GM18507 (cell line): ENCODE measurements at regions not wholly inside any gene's neighbourhood (a gene's known extent, or its start where the extent isn't known, plus 50 kb on each side); places are given as distances from the start of the nearest gene placed in this dataset.

ENCODE experiments used
- DNase-seq: peaks from one replicate; pipeline ENCODE4 v3.0.0; 2011; ENCODE audit warnings: low read depth; ENCODE audit not compliant: insufficient read length; ENCODE audit errors: extremely low spot score
- FAIRE-seq: peaks from 2 replicates; lab custom pipeline; 2011; peaks lifted over from hg19 to GRCh38; lab: Jason Lieb, UNC

DNA sequence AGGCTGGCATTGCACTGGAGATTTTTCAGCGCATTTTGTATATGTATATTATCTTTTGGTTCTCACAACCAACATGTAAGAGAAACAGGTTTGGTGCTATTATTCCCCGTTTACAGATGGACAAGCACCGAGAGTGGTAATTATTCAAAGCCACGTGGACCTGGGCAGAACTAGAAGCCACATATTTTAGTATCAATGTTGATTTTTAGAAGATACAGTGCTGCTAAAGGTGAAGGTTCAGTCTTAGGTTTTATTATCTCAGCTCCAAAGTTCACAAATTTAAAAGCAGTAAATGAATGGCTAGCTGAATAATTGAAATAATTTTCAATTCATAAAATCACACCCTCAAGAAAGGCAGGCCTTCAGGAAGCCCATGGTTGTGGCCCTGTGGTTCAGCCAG is 400.6 kb upstream of the ID2 start:
- DNase-seq = no peak
- FAIRE-seq = no peak

DNA sequence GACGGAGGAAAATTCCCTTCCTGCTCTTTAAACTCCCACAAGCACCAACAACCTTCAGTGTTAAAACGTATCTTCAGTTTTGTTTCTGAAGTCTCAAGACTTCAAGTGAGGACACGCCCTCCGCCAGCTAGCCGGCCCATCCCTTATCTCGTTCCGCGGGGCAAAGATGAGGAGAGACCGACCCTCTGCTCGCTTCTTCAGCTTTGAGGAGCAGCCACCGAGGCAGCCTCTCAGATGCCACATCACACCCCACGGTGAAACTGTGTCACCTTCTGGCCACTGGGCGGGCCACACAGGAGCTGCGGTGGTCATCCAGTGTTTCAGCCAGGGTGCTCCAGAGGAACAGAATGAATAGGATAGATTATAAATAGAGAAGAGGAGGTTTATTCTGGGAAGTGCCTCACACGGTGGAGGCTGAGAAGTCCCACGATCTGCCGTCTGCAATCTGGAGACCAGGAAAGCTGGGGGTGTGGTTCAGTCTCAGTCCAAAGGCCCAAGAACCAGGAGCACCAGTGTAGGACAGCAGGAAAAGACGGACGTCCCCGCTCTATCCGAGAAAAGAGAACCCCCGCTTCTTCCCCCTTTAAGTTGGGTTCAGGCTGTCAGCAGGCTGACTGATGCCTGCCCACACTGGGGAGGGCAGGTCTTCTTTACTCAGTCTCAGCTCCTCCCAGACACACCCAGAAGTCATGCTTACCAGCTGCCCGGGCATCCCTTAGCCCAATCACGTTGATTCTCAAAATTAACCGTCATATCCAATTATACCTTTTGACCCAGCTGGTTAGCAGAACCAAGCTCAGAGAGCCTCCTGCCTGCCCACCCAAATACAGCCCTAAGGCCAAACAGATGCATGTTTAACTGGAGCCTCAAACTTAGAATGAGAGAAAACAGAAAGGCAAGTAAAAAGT is 399.7 kb upstream of the ID2 start:
- FAIRE-seq (no peak), DNase-seq (no peak)

DNA sequence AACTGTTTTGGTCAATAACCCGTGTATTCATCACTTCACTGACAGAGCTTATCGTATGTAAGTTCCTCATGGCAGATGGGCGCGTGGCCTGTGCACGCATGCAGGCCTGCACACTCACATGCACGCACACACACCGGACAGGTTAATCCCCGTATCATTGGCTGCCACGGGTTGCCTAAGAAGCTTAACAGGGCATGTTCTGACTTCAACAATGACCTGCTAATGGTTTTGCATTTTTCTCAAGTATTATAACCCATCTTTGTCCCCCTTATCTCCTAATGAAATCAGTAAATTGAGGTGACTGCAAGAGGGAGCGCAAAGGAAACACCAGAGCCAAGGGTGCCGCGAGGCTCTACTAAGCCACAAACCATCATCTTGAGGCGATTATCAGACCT is 399.0 kb upstream of the ID2 start:
- no peak for DNase-seq
- no peak for FAIRE-seq

DNA sequence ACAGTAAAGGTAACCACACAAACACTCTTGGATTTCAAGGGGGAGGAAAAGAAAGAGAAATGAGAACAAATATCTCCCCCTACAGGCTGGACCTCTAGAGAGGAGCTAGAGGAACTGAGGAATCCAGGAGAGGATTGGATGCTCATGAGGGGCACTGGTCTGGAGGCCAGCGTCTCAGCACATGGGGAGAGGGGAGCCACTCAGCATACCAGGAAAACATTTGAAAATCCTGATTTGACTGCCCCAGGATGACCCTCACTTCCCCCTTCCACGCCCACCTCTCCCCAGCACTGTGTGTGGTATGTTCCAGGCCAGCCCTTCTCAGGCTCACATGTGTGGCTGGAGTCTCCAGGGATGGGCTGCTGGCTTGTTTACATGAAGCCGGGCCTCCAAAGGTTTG is 396.8 kb upstream of the ID2 start:
- DNase-seq (no peak), FAIRE-seq (peak; percentile 9)

DNA sequence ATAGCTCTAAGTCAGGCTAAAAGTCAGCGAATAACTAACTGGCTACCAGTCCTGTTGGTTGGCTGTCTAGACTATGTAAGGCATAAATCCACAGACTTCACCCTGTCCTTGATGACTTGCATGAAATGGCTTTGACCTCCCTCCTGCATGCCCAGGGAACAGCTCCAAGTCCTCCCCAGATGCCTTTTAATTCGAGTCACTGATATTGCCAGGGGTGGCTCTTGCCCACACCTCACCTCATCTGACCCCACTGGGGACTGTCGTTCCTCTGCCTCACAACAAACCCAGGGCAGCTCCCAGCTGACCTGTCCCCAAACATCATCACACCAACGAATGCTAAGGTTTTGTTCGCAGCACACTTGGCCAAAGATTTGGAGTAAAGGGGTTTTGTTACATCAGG is 396.0 kb upstream of the ID2 start:
- DNase-seq (no peak), FAIRE-seq (no peak)

DNA sequence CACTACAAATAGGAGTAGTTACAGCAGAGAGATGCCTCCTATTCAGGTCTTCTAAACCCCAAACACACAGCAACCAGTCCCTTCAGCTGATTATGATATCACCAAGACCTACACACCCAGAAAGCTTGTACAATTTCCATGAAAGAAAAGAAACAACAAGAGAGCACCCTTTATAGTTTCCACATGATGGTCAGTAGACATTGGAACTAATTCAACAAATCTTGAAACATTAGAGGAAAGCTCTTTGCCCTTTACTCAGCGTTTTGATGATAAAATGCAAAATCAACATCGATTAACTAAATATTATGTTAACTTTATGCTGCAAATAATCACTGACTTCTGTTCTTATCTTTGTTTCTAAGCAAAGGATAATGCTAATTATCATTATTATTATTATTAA is 393.6 kb upstream of the ID2 start:
- DNase-seq (no peak), FAIRE-seq (no peak)

DNA sequence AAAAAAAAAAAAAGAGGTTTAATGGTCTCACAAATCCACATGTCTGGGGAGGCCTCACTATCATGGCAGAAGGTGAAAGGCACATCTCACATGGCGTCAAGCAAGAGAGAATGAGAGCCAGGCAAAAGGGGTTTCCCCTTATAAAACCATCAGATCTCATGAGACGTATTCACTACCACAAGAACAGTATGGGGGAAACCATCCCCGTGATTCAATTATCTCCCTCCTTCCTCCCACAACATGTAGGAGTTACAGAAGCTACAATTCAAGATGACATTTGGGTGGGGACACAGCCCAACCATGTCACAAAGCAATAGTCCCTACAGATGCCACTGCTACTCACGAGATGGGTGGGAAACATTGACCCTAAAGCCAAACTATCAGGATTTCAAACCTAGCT is 392.7 kb upstream of the ID2 start:
- DNase-seq = no peak
- no peak for FAIRE-seq

DNA sequence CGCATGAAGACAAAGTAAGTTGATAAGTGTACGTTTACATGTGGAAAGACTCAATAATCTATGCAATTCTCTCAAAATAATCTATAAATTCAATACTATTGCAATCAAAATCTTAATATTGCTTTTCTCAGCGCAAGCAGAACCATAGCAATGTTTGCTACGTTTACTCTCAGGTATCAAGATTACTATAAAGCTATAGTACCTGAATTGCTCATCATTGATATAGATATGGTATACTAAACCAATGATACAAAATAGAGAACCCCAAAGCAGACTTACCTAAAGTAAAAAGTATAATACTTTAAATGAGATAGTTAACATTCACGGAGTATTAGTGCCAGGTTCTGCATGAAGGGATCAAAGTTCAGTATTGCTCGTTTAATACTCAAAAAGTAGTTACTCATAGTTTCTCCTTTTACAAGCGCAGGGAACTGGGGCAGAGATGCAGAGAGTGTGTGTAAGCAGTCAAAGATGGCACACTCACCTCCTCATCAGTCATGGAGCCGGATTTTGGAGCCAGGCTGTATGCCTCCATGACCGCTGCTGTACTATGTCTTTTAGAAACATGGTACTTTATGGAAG is 391.0 kb upstream of the ID2 start:
- no peak for FAIRE-seq
- no peak for DNase-seq

DNA sequence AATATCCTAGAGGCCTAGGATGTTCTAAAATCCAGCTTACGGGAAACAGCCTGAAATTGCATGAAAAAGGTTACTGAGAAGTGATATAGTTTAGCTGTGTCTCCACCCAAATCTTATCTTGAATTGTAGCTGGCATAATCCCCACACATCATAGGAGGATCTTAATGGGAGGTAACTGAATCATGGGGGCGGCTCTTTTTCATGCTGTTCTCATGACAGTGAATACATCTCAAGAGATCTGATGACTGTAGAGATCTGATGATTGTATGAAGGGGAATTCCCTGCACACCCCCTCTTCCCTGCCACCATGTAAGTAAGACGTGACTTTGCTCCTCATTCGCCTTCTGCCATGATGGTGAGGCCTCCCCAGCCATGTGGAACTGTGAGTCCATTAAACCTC is 385.6 kb upstream of the ID2 start:
- FAIRE-seq (no peak), DNase-seq (no peak)

DNA sequence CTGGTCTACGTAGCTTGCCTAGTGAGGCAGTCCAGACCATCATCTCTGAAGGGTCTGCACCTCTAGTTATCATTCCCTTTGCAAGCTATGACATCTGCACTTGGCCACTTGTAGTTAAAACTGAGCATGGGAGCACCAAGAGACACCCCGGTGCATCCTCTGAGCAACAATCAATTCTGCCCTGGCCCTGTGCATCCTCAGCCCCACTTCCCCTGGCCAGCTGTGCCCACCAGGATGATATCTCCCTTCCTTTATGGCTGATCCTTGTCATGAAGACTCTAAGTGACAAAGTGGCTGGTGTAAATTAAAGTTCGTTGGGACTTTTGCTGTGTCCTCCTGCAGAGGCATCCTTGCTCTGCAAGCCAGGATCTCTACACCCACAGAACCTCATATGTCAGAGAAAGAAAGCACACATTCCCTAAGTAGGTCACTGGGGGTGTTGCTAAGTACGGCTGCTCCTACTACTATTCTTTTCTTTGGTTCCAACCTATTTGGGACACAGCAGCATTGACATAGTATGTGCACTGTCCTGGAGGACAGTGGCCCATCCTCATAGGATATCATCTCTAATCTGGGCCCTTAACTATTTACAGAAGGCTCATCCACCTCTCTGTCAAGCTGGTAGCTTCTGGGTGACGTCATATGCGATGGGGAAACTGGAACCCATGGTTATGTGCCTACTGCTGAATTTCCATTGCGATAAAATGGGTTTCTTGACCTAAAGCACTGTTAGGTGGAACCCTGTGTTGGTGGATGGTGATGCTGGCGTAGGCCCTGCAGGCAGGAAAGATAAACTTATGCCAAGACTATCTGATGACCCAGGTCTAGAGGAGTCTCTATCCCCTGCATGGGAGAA is 384.3 kb upstream of the ID2 start:
- FAIRE-seq = no peak
- DNase-seq = no peak

DNA sequence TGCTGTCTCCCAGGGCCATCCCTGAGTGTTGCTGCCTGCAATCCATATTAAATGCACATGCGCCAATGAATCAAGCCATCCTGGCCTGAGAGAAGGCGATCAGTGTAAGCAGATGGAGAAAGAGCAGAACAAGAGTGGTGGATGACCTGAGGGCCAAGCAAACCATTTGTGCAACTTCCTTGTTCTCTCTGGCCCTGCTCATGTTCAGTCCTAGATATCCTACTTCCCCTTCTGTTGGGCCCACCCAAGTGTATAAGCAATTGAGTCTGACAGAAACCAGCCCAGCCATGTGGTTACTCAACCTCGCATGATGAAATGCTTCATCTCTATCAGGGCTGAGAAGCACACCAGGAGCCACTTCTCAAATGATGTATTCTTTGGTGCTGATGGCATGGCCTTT is 383.1 kb upstream of the ID2 start:
- FAIRE-seq = no peak
- DNase-seq = no peak

DNA sequence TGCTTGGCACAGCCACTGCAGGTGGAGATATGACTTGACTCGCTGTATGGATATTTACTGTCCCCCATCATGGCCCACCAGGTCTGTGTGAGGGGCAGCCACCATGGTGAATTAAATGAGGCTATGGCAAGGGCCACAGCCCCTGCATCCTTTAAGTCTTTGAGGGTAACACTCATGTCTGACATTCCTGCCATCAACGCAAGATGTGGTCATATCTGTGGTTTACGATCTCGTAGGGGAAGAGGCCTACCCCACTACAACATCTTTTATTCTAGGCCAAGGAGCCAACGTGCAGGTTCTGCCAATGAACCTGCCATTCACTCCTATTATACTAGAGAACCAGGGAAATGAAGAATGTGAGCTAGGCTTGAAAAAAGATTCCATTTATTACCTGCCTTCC is 381.6 kb upstream of the ID2 start:
- FAIRE-seq (no peak), DNase-seq (no peak)

DNA sequence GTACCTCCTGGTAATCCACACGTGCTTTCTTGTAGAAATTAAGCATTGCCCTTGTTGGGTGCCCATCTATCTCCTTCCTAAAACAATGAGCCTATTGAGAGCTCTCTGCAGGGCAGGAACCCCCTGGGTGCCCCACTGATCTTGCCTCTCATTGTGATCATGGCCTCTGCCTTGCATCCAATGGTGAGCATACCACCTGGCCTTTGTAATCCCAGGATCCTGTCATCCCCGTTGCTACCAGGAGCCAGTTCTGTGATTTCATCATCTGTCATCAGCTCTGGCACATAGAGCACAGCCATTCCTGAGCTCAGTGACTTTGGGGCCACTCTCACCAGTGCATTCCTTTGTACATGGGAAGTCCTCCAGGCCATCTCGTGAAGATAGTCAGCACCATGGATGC is 381.0 kb upstream of the ID2 start:
- DNase-seq (no peak), FAIRE-seq (no peak)

DNA sequence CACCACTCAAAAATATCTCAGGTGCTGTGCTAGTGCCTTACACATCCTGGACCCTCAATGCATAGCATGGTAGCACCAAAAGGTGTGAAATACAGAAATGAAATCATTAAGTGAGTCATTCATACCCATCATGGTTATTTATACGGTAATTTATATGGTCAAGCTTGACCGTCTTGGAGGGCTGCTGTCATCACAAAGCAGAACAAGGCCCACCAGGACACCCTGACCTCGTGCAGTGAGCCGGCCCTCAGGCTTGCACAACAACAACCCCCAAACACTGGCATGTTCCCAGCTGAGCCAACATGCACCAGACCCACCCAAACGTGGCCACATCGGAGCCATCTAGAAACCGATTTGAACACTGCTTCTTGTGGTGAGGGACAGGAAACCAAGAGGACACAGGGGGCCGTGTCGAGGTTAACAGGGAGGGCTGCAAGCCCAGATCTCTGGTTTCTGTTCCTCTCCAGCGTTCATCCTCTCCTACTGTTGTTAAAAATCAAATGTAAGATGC is 378.5 kb upstream of the ID2 start:
- FAIRE-seq = peak; percentile 99

DNA sequence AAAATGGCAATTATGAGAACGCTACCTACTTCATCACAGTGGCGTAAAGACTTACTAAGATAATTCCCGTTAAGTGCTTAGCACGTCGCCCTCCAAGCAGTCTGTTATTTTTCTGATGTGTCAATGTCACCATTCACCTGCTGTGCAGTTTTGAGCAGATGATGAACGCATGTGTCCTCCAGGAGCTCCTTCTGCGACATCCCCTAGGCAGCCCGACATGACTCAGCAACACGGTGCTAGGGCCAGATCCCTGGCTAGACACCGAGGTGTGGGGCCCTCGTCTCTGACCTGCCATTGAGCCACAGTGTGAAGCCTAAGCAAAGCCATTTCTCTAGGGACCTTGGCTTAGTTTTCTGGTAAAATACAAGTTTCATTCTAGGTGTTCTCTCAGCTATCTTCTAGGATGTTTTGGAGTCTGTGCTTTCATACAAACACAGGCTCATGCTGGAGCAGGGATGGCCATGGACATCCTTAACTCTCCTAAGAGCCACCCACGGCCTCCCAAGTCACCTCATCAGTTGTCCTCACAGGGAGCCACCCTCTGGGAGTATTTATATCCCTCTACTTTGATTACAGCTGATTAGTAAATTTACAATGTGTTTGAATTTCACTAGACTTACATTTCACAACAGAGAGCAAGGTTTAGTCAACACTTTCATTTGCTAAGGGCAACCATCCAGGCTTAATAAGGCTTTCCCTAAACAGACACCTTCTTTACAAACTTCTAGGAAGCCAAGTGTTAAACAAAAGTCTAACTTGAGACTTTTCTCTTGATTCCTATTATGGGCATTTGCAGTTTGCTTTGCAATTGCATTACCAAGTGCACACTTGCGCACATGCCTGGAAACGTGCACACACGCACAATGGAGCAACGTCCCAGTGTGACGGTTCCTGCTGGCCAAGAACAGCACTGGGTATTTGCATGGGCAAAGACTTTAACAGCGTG is 376.8 kb upstream of the ID2 start:
- no peak for DNase-seq
- no peak for FAIRE-seq

More for the DNA sequence above, 378.5 kb upstream of the ID2 start:
- DNase-seq = peak; percentile 67

DNA sequence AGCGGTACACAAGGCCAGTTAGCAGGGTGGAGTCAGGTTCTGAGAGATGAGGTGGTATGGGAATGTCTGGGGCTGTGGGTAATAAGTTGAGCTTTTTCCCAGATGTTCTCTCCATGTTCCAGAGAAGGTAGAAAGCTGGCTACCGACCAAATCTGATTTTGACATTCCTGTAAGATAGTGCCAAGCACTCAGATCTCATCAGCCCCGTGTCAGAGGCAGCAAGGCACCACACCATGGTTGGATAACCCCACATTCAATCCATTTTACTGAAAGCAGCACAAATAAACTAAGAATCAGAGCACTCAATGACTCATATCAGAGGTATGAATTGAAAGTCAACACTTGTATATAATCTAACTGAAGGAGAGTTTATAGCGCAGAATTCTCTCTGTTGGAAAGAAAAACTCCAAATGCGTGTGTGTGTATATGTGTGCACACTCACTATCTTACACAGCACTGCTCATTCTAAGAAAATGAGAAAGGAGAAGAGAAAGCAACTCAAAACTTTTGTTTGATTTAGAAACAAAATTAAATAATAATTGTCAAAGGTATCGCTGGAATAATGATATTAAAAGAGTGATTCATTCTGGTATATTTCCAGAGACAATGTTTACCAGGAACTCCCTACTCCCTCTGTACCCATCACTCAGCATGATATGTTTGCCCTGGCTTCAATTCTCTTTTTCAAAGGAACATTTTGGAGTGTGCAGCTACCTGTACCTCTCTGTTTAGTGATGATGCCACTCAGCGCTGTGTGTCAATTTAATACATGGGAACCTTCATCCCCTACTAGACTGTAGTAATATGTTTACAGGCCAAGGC is 375.1 kb upstream of the ID2 start:
- no peak for DNase-seq
- peak; percentile 24 for FAIRE-seq

DNA sequence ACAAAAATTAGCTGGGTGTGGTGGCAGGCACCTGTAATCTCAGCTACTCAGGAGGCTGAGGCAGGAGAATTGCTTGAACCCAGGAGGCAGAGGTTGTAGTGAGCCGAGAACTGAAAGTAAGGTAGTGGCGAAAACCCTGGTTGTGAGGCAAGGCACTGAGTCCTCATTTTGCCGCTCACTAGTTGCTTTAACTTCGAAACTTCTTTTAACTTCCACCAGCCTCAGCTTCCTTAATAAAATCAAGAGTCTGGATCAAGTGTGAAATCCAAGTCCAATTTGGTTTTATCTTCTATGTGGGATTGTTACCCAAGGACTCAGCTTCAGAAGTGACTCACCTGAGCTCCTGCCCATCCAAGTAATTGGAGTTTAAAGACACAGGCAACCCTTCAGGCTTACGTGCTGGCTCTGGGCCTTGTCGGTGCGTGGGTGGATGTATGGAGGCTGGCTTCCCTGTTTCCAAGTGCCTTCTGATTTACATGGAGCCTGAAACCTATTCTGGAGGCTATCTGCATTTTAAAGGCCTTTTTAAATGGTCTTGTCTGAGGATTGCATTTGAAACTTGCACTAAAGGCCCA is 374.2 kb upstream of the ID2 start:
- no peak for FAIRE-seq
- no peak for DNase-seq

DNA sequence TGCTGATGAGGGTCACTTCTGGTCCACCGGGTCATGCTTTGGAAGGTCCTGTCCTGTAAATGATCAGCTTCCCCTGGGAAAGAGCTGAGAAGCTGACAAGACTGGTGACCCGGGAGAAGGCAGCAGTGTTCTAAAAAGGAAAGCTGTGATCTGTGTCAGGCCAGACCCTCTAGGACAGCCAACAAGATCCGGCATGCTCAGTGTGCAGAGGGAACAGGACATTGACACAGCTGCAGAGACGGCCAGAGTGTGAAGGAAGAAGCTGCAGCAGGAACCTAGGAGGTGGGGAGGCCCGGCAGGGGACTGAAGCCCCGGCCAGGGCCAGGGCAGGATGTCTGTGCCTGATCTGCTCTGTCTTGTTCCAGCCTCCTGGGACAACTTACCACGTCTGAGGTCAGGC is 372.7 kb upstream of the ID2 start:
- DNase-seq (no peak), FAIRE-seq (peak; percentile 31)
